Brain microvascular endothelial cell (primary cell): ENCODE measurements at regions not wholly inside any gene's neighbourhood (a gene's known extent, or its start where the extent isn't known, plus 50 kb on each side); places are given as distances from the start of the nearest gene placed in this dataset.
A peak's percentile ranks its signal among the peaks of the same experiment; 100 is the strongest.

Experiments used
- DNase-seq: peaks from one replicate; pipeline ENCODE4 v3.0.0-alpha.2; 2020
- H3K27ac ChIP-seq: fragments of 250-450 bp; sonication (Bioruptor Pico); 2 replicates; pipeline ENCODE4 v1.5.1; 2020; ENCODE audit warnings: mild to moderate bottlenecking, moderate library complexity
- H3K27me3 ChIP-seq: fragments of 250-450 bp; sonication (Bioruptor Pico); replicated peaks from 2 replicates; pipeline ENCODE4 v1.5.1; 2020; ENCODE audit warnings: mild to moderate bottlenecking
- H3K36me3 ChIP-seq: fragments of 250-450 bp; sonication (Bioruptor Pico); replicated peaks from 2 replicates; pipeline ENCODE4 v1.5.1; 2020; ENCODE audit warnings: mild to moderate bottlenecking
- H3K4me3 ChIP-seq: 2 replicates; pipeline ENCODE4 v1.5.1; 2011; ENCODE audit warnings: low read depth, mild to moderate bottlenecking, control low read depth, low read length, moderate library complexity
- CTCF ChIP-seq: IDR thresholded peaks from 2 replicates; pipeline ENCODE4 v1.5.1; 2011; ENCODE audit warnings: low read depth, mild to moderate bottlenecking, moderate library complexity, low read length, control low read depth, inconsistent platforms; ENCODE audit errors: missing control alignments
- in situ Hi-C: cut with HindIII; loops from 2 replicates; pipeline ENCODE4 v1.10.0; 2017; ENCODE audit warnings: low sequenced_read_pairs, low pct_ligation_motif_present

GRCh38 chr2:189247276-189247675 is 67.7 kb upstream of the COL5A2 start:
- no peak for DNase-seq
- no peak overlapping the region for H3K27ac ChIP-seq
- no peaks in the 10 kb centered on the region for H3K27me3 ChIP-seq
- no peak for TF ChIP-seq CTCF
- no peak overlapping the region for H3K4me3 ChIP-seq
- in situ Hi-C loops: no loop called here
- H3K36me3 ChIP-seq: no peaks in the 10 kb centered on the region

GRCh38 chr2:189248141-189248540 is 68.6 kb upstream of the COL5A2 start:
- DNase-seq: no peak
- H3K27ac ChIP-seq: no peak overlapping the region
- no peak for TF ChIP-seq CTCF
- H3K27me3 ChIP-seq: no peaks in the 10 kb centered on the region
- no peak overlapping the region for H3K4me3 ChIP-seq
- H3K36me3 ChIP-seq: no peaks in the 10 kb centered on the region
- in situ Hi-C loops: no loop called here

GRCh38 chr2:189249171-189249570 is 69.6 kb upstream of the COL5A2 start:
- H3K27me3 ChIP-seq: no peaks in the 10 kb centered on the region
- no peak for TF ChIP-seq CTCF
- no peak overlapping the region for H3K4me3 ChIP-seq
- H3K36me3 ChIP-seq: no peaks in the 10 kb centered on the region
- no peak for DNase-seq
- in situ Hi-C loops: no loop called here
- H3K27ac ChIP-seq: no peak overlapping the region

GRCh38 chr2:189249901-189250300 is 70.3 kb upstream of the COL5A2 start:
- Histone ChIP-seq H3K27me3 (no peaks in the 10 kb centered on the region), H3K4me3 (no peak overlapping the region), H3K36me3 (no peaks in the 10 kb centered on the region), H3K27ac (peak overlapping the region; percentile 16)
- TF ChIP-seq CTCF: no peak
- DNase-seq: peak; percentile 37
- in situ Hi-C loops: no loop called here

GRCh38 chr2:189252991-189253675 is 73.6 kb upstream of the COL5A2 start:
- Histone ChIP-seq H3K4me3 (no peak overlapping the region), H3K27ac (peak overlapping the region; percentile 45), H3K27me3 (no peaks in the 10 kb centered on the region), H3K36me3 (no peaks in the 10 kb centered on the region)
- no peak for DNase-seq
- in situ Hi-C loops: no loop called here
- no peak for TF ChIP-seq CTCF

DNA sequence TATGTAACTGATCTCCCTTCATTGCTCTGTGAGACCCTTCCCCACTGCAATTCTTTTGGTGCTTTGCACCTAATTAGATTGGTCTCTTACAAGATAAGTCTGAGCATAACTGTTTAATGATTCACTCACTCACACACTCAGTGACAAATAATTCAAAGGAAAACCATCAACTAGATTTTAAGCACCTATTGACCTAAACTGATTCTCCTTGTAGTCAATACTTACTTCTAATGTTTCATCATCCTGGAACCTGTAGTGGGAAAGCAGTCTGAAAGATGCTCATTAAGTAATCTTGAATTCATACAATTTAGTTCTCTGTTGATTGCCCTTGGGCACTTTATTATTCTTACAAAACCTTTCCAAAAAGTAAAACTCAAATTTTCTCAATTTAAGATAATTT is 74.3 kb upstream of the COL5A2 start:
- Histone ChIP-seq H3K27me3 (no peaks in the 10 kb centered on the region), H3K27ac (peak overlapping the region; percentile 45), H3K4me3 (no peak overlapping the region), H3K36me3 (no peaks in the 10 kb centered on the region)
- TF ChIP-seq CTCF: no peak
- in situ Hi-C loops: no loop called here
- DNase-seq: no peak
